NB4 (cell line): ENCODE measurements at regions not wholly inside any gene's neighbourhood (a gene's known extent, or its start where the extent isn't known, plus 50 kb on each side); places are given as distances from the start of the nearest gene placed in this dataset.

Experiments
- CTCF ChIP-seq: IDR thresholded peaks from one replicate; pipeline ENCODE4 v1.5.1; 2012; ENCODE audit warnings: low read depth, low read length
- MYC ChIP-seq: IDR thresholded peaks from 2 replicates; pipeline ENCODE4 v1.6.1; 2011; ENCODE audit warnings: low read depth, low read length
- POLR2A ChIP-seq: IDR thresholded peaks from 2 replicates; pipeline ENCODE4 v1.6.1; 2011; ENCODE audit warnings: mild to moderate bottlenecking; ENCODE audit not compliant: insufficient read length; ENCODE audit errors: extremely low read depth

- TF ChIP-seq CTCF, result no peak
- TF ChIP-seq POLR2A, result no peak
- TF ChIP-seq MYC, result no peak
These were observed 604.2 kb upstream of the PCDH20 start for GRCh38 chr13:62019858-62020257.
